Suprapubic skin (tissue), 4 donors: ENCODE measurements at regions not wholly inside any gene's neighbourhood (a gene's known extent, or its start where the extent isn't known, plus 50 kb on each side); places are given as distances from the start of the nearest gene placed in this dataset.

Experiments
- DNase-seq, 2 donors: peaks; one replicate each; pipeline ENCODE4 v3.0.0-alpha.2; 2019; ENCODE audit warnings: low spot score in 2 of 2
- H3K27ac ChIP-seq: fragments of 200-600 bp; sonication (generic); one replicate; pipeline ENCODE4 v1.5.1; 2019
- H3K27me3 ChIP-seq: fragments of 200-600 bp; sonication (generic); one replicate; pipeline ENCODE4 v1.5.1; 2019
- H3K36me3 ChIP-seq: fragments of 200-600 bp; sonication (generic); one replicate; pipeline ENCODE4 v1.5.1; 2019
- H3K4me1 ChIP-seq: fragments of 200-600 bp; sonication (generic); one replicate; pipeline ENCODE4 v1.5.1; 2019
- H3K4me3 ChIP-seq: fragments of 200-600 bp; sonication (generic); one replicate; pipeline ENCODE4 v1.5.1; 2019; ENCODE audit warnings: mild to moderate bottlenecking
- H3K9me3 ChIP-seq: fragments of 200-600 bp; sonication (generic); one replicate; pipeline ENCODE4 v1.5.1; 2019
- EP300 ChIP-seq: sonication (generic); formaldehyde crosslinking; IDR thresholded peaks from one replicate; pipeline ENCODE4 v1.6.1; 2017; ENCODE audit warnings: antibody characterized with exemption
- POLR2A ChIP-seq, 2 donors: fragments of 450-650 bp; IDR thresholded peaks; one replicate each; pipeline ENCODE4 v1.6.1; 2017; ENCODE audit warnings: antibody characterized with exemption in 2 of 2, mild to moderate bottlenecking in 2 of 2, moderate library complexity in 2 of 2
- POLR2AphosphoS5 ChIP-seq, 3 donors: sonication (generic); formaldehyde crosslinking; IDR thresholded peaks; one replicate each; pipeline ENCODE4 v1.6.1; 2017; ENCODE audit warnings: antibody characterized with exemption in 3 of 3
- WGBS: methylation state at CpG from one replicate; pipeline ENCODE4 v1.1.5; 2018; 5-methylcytosine and 5-hydroxymethylcytosine counted together
- TF ChIP-seq, protein P1 (sequence below), 2 donors: fragments of 200-600 bp in 1 of 2; fragments of 450-650 bp in 1 of 2; sonication (generic) in 1 of 2; IDR thresholded peaks; one replicate each; pipeline ENCODE4 v1.5.1; 2016 to 2019; ENCODE audit warnings: antibody characterized with exemption in 2 of 2, mild to moderate bottlenecking in 1 of 2, moderate library complexity in 1 of 2

- Histone ChIP-seq H3K9me3 (peaks cover 4% of the 10 kb centered on the region), H3K27me3 (no peaks in the 10 kb centered on the region), H3K36me3 (no peaks in the 10 kb centered on the region), H3K4me1 (no peaks in the 10 kb centered on the region), H3K27ac (no peak overlapping the region), H3K4me3 (no peak overlapping the region)
- TF ChIP-seq EP300 (no peak), POLR2AphosphoS5 (IDR thresholded peaks at IDR 0.05) (no peak), POLR2A (IDR thresholded peaks at IDR 0.05) (no peak)
- TF ChIP-seq, protein P1, sequence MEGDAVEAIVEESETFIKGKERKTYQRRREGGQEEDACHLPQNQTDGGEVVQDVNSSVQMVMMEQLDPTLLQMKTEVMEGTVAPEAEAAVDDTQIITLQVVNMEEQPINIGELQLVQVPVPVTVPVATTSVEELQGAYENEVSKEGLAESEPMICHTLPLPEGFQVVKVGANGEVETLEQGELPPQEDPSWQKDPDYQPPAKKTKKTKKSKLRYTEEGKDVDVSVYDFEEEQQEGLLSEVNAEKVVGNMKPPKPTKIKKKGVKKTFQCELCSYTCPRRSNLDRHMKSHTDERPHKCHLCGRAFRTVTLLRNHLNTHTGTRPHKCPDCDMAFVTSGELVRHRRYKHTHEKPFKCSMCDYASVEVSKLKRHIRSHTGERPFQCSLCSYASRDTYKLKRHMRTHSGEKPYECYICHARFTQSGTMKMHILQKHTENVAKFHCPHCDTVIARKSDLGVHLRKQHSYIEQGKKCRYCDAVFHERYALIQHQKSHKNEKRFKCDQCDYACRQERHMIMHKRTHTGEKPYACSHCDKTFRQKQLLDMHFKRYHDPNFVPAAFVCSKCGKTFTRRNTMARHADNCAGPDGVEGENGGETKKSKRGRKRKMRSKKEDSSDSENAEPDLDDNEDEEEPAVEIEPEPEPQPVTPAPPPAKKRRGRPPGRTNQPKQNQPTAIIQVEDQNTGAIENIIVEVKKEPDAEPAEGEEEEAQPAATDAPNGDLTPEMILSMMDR (IDR thresholded peaks at IDR 0.05) = no peak
- WGBS = 96% methylated on average over 1 of the region's 1 CpG
- no peak for DNase-seq
Observed at GRCh38 chr2:150653351-150653750, 165.9 kb upstream of the RND3 start.

DNA sequence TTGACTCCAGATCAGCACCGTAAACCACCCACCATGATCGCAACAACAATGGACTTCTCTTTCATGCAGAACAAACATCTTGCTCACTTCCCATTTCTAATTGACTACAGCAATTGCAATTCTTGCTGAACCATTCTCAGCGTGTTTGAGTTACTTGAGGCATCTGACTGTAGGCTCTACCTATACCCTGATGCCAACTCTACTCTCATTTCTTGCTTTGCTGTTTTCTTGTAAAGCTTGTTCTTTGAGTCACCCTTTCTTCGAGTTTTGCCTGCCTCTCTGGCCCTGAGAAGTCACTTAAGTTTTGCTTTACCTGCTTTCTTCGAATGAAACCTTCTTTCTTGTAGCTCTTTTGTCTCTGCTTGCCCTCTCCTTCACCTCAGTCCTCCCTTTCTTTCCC, 160.5 kb upstream of the RND3 start:
- Histone ChIP-seq H3K27ac (no peak overlapping the region), H3K4me1 (no peaks in the 10 kb centered on the region), H3K36me3 (no peaks in the 10 kb centered on the region), H3K27me3 (no peaks in the 10 kb centered on the region), H3K4me3 (no peak overlapping the region), H3K9me3 (no peaks in the 10 kb centered on the region)
- DNase-seq = no peak
- TF ChIP-seq, protein P1 (IDR thresholded peaks at IDR 0.05) = no peak
- TF ChIP-seq EP300 = no peak
- TF ChIP-seq POLR2A (IDR thresholded peaks at IDR 0.05) = no peak
- no peak for TF ChIP-seq POLR2AphosphoS5 (IDR thresholded peaks at IDR 0.05)
- WGBS = 66% methylated on average over 5 of the region's 5 CpGs

DNA sequence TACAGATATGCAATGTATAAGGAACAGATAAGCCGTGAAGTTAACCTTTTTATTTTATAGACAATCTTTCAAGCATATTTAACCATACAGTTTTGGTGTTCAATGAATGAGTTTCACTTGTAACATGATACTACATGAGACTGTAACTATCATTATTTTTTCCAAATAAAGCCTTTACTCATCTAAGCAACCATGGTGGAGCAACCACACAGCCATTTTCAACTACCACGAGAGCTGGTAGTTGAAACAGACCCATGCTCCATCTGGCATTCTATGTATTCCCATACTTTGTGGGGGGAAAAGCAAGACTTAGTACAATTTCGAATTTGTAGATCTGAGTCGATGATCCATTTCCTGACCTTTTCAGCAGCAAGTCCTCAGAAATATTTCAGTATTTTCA, 159.3 kb upstream of the RND3 start:
- Histone ChIP-seq H3K4me3 (no peak overlapping the region), H3K36me3 (no peaks in the 10 kb centered on the region), H3K9me3 (no peaks in the 10 kb centered on the region), H3K4me1 (no peaks in the 10 kb centered on the region), H3K27ac (no peak overlapping the region), H3K27me3 (no peaks in the 10 kb centered on the region)
- WGBS = 89% methylated on average over 4 of the region's 4 CpGs
- TF ChIP-seq, protein P1 (IDR thresholded peaks at IDR 0.05) = no peak
- TF ChIP-seq EP300 = no peak
- TF ChIP-seq POLR2AphosphoS5 (IDR thresholded peaks at IDR 0.05) = no peak
- TF ChIP-seq POLR2A (IDR thresholded peaks at IDR 0.05) = no peak
- DNase-seq = no peak

- Histone ChIP-seq H3K9me3 (no peaks in the 10 kb centered on the region), H3K4me1 (no peaks in the 10 kb centered on the region), H3K4me3 (no peak overlapping the region), H3K27me3 (no peaks in the 10 kb centered on the region), H3K36me3 (no peaks in the 10 kb centered on the region), H3K27ac (peak overlapping the region; percentile 35)
- no peak for TF ChIP-seq POLR2A (IDR thresholded peaks at IDR 0.05)
- TF ChIP-seq EP300 = no peak
- no peak for TF ChIP-seq POLR2AphosphoS5 (IDR thresholded peaks at IDR 0.05)
- TF ChIP-seq, protein P1 (IDR thresholded peaks at IDR 0.05) = no peak
- WGBS = 64% methylated on average over 5 of the region's 5 CpGs
- no peak for DNase-seq
Observed at GRCh38 chr2:150644298-150645067, 157.0 kb upstream of the RND3 start.

GRCh38 chr2:150643114-150643725, 155.8 kb upstream of the RND3 start:
- TF ChIP-seq EP300 (no peak), POLR2AphosphoS5 (IDR thresholded peaks at IDR 0.05) (no peak), POLR2A (IDR thresholded peaks at IDR 0.05) (no peak)
- TF ChIP-seq, protein P1 (IDR thresholded peaks at IDR 0.05) = no peak
- no peak overlapping the region for H3K27ac ChIP-seq
- DNase-seq = no peak
- no peaks in the 10 kb centered on the region for H3K36me3 ChIP-seq
- H3K9me3 ChIP-seq = no peaks in the 10 kb centered on the region
- WGBS = 79% methylated on average over 10 of the region's 10 CpGs
- H3K4me3 ChIP-seq = no peak overlapping the region
- H3K4me1 ChIP-seq = no peaks in the 10 kb centered on the region
- no peaks in the 10 kb centered on the region for H3K27me3 ChIP-seq
